ENCODE measurements at regions not wholly inside any gene's neighbourhood (a gene's known extent, or its start where the extent isn't known, plus 50 kb on each side); places are given as distances from the start of the nearest gene placed in this dataset.

- Histone ChIP-seq H3K27ac (ENCODE audit: low read depth in 1 of 2, low read length in 2 of 2) (no peak overlapping the region), H3K9me3 (ENCODE audit: control insufficient read depth, low read length) (peaks cover 2% of the 10 kb centered on the region), H3K27me3 (ENCODE audit: control insufficient read depth in 1 of 2, insufficient read depth in 2 of 2, low read length in 1 of 2) (no peaks in the 10 kb centered on the region), H3K4me3 (ENCODE audit: low read length in 2 of 2) (no peak overlapping the region), H3K4me1 (ENCODE audit: control insufficient read depth in 1 of 2, insufficient read depth in 2 of 2, low read length in 2 of 2) (no peaks in the 10 kb centered on the region), H3K36me3 (ENCODE audit: control insufficient read depth in 1 of 2, insufficient read depth in 2 of 2, low read length in 1 of 2) (no peaks in the 10 kb centered on the region)
- WGBS, 2 donors, result 79 to 81% methylated on average over 3 of the region's 3 CpGs
- DNase-seq (no peak), ATAC-seq (ENCODE audit: low FRiP score) (no peak)
- intact Hi-C loops (cut with DNase I), result no loop called here
Measured at GRCh38 chr3:79926522-79926921, 158.7 kb upstream of the ROBO1 start.

- intact Hi-C loops (cut with DNase I), result no loop called here
- H3K4me3 ChIP-seq (ENCODE audit: low read length in 2 of 2), result no peak overlapping the region
- no peak overlapping the region for H3K27ac ChIP-seq (ENCODE audit: low read depth in 1 of 2, low read length in 2 of 2)
- no peaks in the 10 kb centered on the region for H3K36me3 ChIP-seq (ENCODE audit: control insufficient read depth in 1 of 2, insufficient read depth in 2 of 2, low read length in 1 of 2)
- H3K9me3 ChIP-seq (ENCODE audit: control insufficient read depth, low read length), result peaks cover under 1% of the 10 kb centered on the region
- no peaks in the 10 kb centered on the region for H3K27me3 ChIP-seq (ENCODE audit: control insufficient read depth in 1 of 2, insufficient read depth in 2 of 2, low read length in 1 of 2)
- no peak for ATAC-seq (ENCODE audit: low FRiP score)
- no peaks in the 10 kb centered on the region for H3K4me1 ChIP-seq (ENCODE audit: control insufficient read depth in 1 of 2, insufficient read depth in 2 of 2, low read length in 2 of 2)
- no peak for DNase-seq
Measured at GRCh38 chr3:79922633-79923032, 154.8 kb upstream of the ROBO1 start.

- H3K27me3 ChIP-seq (ENCODE audit: control insufficient read depth in 1 of 2, insufficient read depth in 2 of 2, low read length in 1 of 2), result no peaks in the 10 kb centered on the region
- DNase-seq (no peak), ATAC-seq (ENCODE audit: low FRiP score) (no peak)
- intact Hi-C loops (cut with DNase I), result no loop called here
- H3K36me3 ChIP-seq (ENCODE audit: control insufficient read depth in 1 of 2, insufficient read depth in 2 of 2, low read length in 1 of 2), result no peaks in the 10 kb centered on the region
- no peak overlapping the region for H3K4me3 ChIP-seq (ENCODE audit: low read length in 2 of 2)
- H3K4me1 ChIP-seq (ENCODE audit: control insufficient read depth in 1 of 2, insufficient read depth in 2 of 2, low read length in 2 of 2), result no peaks in the 10 kb centered on the region
- no peak overlapping the region for H3K27ac ChIP-seq (ENCODE audit: low read depth in 1 of 2, low read length in 2 of 2)
- WGBS, 2 donors, result 39 to 62% methylated on average over 2 of the region's 2 CpGs
- H3K9me3 ChIP-seq (ENCODE audit: control insufficient read depth, low read length), result peaks cover 1% of the 10 kb centered on the region
Measured at GRCh38 chr3:79917561-79917960, 149.8 kb upstream of the ROBO1 start.

GRCh38 chr3:79910337-79910736 lies 142.5 kb upstream of the ROBO1 start:
- DNase-seq (no peak), ATAC-seq (ENCODE audit: low FRiP score) (no peak)
- no peaks in the 10 kb centered on the region for H3K36me3 ChIP-seq (ENCODE audit: control insufficient read depth in 1 of 2, insufficient read depth in 2 of 2, low read length in 1 of 2)
- H3K27ac ChIP-seq (ENCODE audit: low read depth in 1 of 2, low read length in 2 of 2), result no peak overlapping the region
- no peaks in the 10 kb centered on the region for H3K9me3 ChIP-seq (ENCODE audit: control insufficient read depth, low read length)
- intact Hi-C loops (cut with DNase I), result no loop called here
- 0% methylated on average over 2 of the region's 2 CpGs for WGBS, 2 donors
- no peaks in the 10 kb centered on the region for H3K4me1 ChIP-seq (ENCODE audit: control insufficient read depth in 1 of 2, insufficient read depth in 2 of 2, low read length in 2 of 2)
- no peaks in the 10 kb centered on the region for H3K27me3 ChIP-seq (ENCODE audit: control insufficient read depth in 1 of 2, insufficient read depth in 2 of 2, low read length in 1 of 2)
- H3K4me3 ChIP-seq (ENCODE audit: low read length in 2 of 2), result no peak overlapping the region

- DNase-seq (no peak), ATAC-seq (ENCODE audit: low FRiP score) (no peak)
- H3K4me3 ChIP-seq (ENCODE audit: low read length in 2 of 2), result no peak overlapping the region
- H3K9me3 ChIP-seq (ENCODE audit: control insufficient read depth, low read length), result no peaks in the 10 kb centered on the region
- no peaks in the 10 kb centered on the region for H3K27me3 ChIP-seq (ENCODE audit: control insufficient read depth in 1 of 2, insufficient read depth in 2 of 2, low read length in 1 of 2)
- H3K4me1 ChIP-seq (ENCODE audit: control insufficient read depth in 1 of 2, insufficient read depth in 2 of 2, low read length in 2 of 2), result no peaks in the 10 kb centered on the region
- intact Hi-C loops (cut with DNase I), result no loop called here
- no peak overlapping the region for H3K27ac ChIP-seq (ENCODE audit: low read depth in 1 of 2, low read length in 2 of 2)
- H3K36me3 ChIP-seq (ENCODE audit: control insufficient read depth in 1 of 2, insufficient read depth in 2 of 2, low read length in 1 of 2), result no peaks in the 10 kb centered on the region
- 52 to 58% methylated on average over 4 of the region's 4 CpGs for WGBS, 2 donors
Measured at GRCh38 chr3:79906106-79906505, 138.3 kb upstream of the ROBO1 start.

GRCh38 chr3:79902151-79902550 lies 134.4 kb upstream of the ROBO1 start:
- Histone ChIP-seq H3K27ac (ENCODE audit: low read depth in 1 of 2, low read length in 2 of 2) (no peak overlapping the region), H3K27me3 (ENCODE audit: control insufficient read depth in 1 of 2, insufficient read depth in 2 of 2, low read length in 1 of 2) (no peaks in the 10 kb centered on the region), H3K36me3 (ENCODE audit: control insufficient read depth in 1 of 2, insufficient read depth in 2 of 2, low read length in 1 of 2) (no peaks in the 10 kb centered on the region), H3K4me1 (ENCODE audit: control insufficient read depth in 1 of 2, insufficient read depth in 2 of 2, low read length in 2 of 2) (no peaks in the 10 kb centered on the region), H3K4me3 (ENCODE audit: low read length in 2 of 2) (no peak overlapping the region), H3K9me3 (ENCODE audit: control insufficient read depth, low read length) (no peaks in the 10 kb centered on the region)
- 95 to 97% methylated on average over 3 of the region's 3 CpGs for WGBS, 2 donors
- intact Hi-C loops (cut with DNase I), result no loop called here
- ATAC-seq (ENCODE audit: low FRiP score) (no peak), DNase-seq (no peak)

GRCh38 chr3:79898907-79899306 lies 131.1 kb upstream of the ROBO1 start:
- no peaks in the 10 kb centered on the region for H3K36me3 ChIP-seq (ENCODE audit: control insufficient read depth in 1 of 2, insufficient read depth in 2 of 2, low read length in 1 of 2)
- no peaks in the 10 kb centered on the region for H3K4me1 ChIP-seq (ENCODE audit: control insufficient read depth in 1 of 2, insufficient read depth in 2 of 2, low read length in 2 of 2)
- peaks cover 0 to 3% of the 10 kb centered on the region in 2 donors for H3K27me3 ChIP-seq (ENCODE audit: control insufficient read depth in 1 of 2, insufficient read depth in 2 of 2, low read length in 1 of 2)
- DNase-seq (no peak), ATAC-seq (ENCODE audit: low FRiP score) (no peak)
- H3K27ac ChIP-seq (ENCODE audit: low read depth in 1 of 2, low read length in 2 of 2), result no peak overlapping the region
- intact Hi-C loops (cut with DNase I), result no loop called here
- H3K9me3 ChIP-seq (ENCODE audit: control insufficient read depth, low read length), result no peaks in the 10 kb centered on the region
- no peak overlapping the region for H3K4me3 ChIP-seq (ENCODE audit: low read length in 2 of 2)
- 66 to 72% methylated on average over 4 of the region's 4 CpGs for WGBS, 2 donors

- Histone ChIP-seq H3K27ac (ENCODE audit: low read depth in 1 of 2, low read length in 2 of 2) (no peak overlapping the region), H3K4me3 (ENCODE audit: low read length in 2 of 2) (no peak overlapping the region), H3K9me3 (ENCODE audit: control insufficient read depth, low read length) (no peaks in the 10 kb centered on the region), H3K36me3 (ENCODE audit: control insufficient read depth in 1 of 2, insufficient read depth in 2 of 2, low read length in 1 of 2) (no peaks in the 10 kb centered on the region), H3K4me1 (ENCODE audit: control insufficient read depth in 1 of 2, insufficient read depth in 2 of 2, low read length in 2 of 2) (no peaks in the 10 kb centered on the region), H3K27me3 (ENCODE audit: control insufficient read depth in 1 of 2, insufficient read depth in 2 of 2, low read length in 1 of 2) (peaks cover 0 to 3% of the 10 kb centered on the region in 2 donors)
- intact Hi-C loops (cut with DNase I), result no loop called here
- ATAC-seq (ENCODE audit: low FRiP score) (no peak), DNase-seq (no peak)
- WGBS, 2 donors, result 32 to 38% methylated on average over 1 of the region's 1 CpG
Measured at GRCh38 chr3:79896086-79896485, 128.3 kb upstream of the ROBO1 start.

- 48 to 70% methylated on average over 2 of the region's 2 CpGs for WGBS, 2 donors
- DNase-seq (no peak), ATAC-seq (ENCODE audit: low FRiP score) (no peak)
- no peak overlapping the region for H3K27ac ChIP-seq (ENCODE audit: low read depth in 1 of 2, low read length in 2 of 2)
- H3K36me3 ChIP-seq (ENCODE audit: control insufficient read depth in 1 of 2, insufficient read depth in 2 of 2, low read length in 1 of 2), result no peaks in the 10 kb centered on the region
- H3K27me3 ChIP-seq (ENCODE audit: control insufficient read depth in 1 of 2, insufficient read depth in 2 of 2, low read length in 1 of 2), result no peaks in the 10 kb centered on the region
- intact Hi-C loops (cut with DNase I), result no loop called here
- H3K4me1 ChIP-seq (ENCODE audit: control insufficient read depth in 1 of 2, insufficient read depth in 2 of 2, low read length in 2 of 2), result no peaks in the 10 kb centered on the region
- no peak overlapping the region for H3K4me3 ChIP-seq (ENCODE audit: low read length in 2 of 2)
- no peaks in the 10 kb centered on the region for H3K9me3 ChIP-seq (ENCODE audit: control insufficient read depth, low read length)
Measured at GRCh38 chr3:79887213-79887612, 119.4 kb upstream of the ROBO1 start.

Measured in aorta (tissue), 5 donors.